Cardiac muscle cell (in vitro differentiated cells and primary cell): ENCODE measurements at regions not wholly inside any gene's neighbourhood (a gene's known extent, or its start where the extent isn't known, plus 50 kb on each side); places are given as distances from the start of the nearest gene placed in this dataset.
"Not testable (repeated sequence)": the region's sequence is repeated elsewhere in the genome, so short reads cannot be mapped to it uniquely, and the experiment has no call there.

ENCODE experiments used
- DNase-seq, 2 donors: peaks; one replicate each; pipeline versions ENCODE4 v3.0.0 to v3.0.0-alpha.2; 2010 to 2017; ENCODE audit warnings: low read depth in 1 of 2, low spot score in 1 of 2
- H3K27ac ChIP-seq: fragments of 200-600 bp; sonication (generic); 2 replicates; pipeline ENCODE4 v1.5.1; 2016
- H3K27me3 ChIP-seq: fragments of 200-600 bp; sonication (generic); 2 replicates; pipeline ENCODE4 v1.6.0; 2016; ENCODE audit warnings: control low read depth
- H3K36me3 ChIP-seq: fragments of 200-600 bp; sonication (generic); 2 replicates; pipeline ENCODE4 v1.5.1; 2016; ENCODE audit warnings: control low read depth
- H3K4me1 ChIP-seq: fragments of 200-600 bp; sonication (generic); 2 replicates; pipeline ENCODE4 v1.8.1; 2017; ENCODE audit warnings: low read depth, mild to moderate bottlenecking, mixed run types
- H3K4me3 ChIP-seq: fragments of 200-600 bp; sonication (generic); 2 replicates; pipeline ENCODE4 v1.5.1; 2016; ENCODE audit warnings: mild to moderate bottlenecking
- H3K9me3 ChIP-seq: fragments of 200-600 bp; sonication (generic); 2 replicates; pipeline ENCODE4 v1.5.1; 2017; ENCODE audit warnings: low read depth, mild to moderate bottlenecking, control low read depth
- CTCF ChIP-seq: IDR thresholded peaks from 2 replicates; pipeline ENCODE4 v1.5.1; 2012; ENCODE audit warnings: low read depth, mild to moderate bottlenecking, low read length

- H3K4me1 ChIP-seq = no peaks in the 10 kb centered on the region
- H3K36me3 ChIP-seq = no peaks in the 10 kb centered on the region
- no peak overlapping the region for H3K27ac ChIP-seq
- DNase-seq = no peak
- no peak overlapping the region for H3K4me3 ChIP-seq
- no peaks in the 10 kb centered on the region for H3K27me3 ChIP-seq
- no peaks in the 10 kb centered on the region for H3K9me3 ChIP-seq
- TF ChIP-seq CTCF = no peak
Observed at GRCh38 chr19:28546148-28546685, 666.7 kb downstream of the UQCRFS1 start.

DNA sequence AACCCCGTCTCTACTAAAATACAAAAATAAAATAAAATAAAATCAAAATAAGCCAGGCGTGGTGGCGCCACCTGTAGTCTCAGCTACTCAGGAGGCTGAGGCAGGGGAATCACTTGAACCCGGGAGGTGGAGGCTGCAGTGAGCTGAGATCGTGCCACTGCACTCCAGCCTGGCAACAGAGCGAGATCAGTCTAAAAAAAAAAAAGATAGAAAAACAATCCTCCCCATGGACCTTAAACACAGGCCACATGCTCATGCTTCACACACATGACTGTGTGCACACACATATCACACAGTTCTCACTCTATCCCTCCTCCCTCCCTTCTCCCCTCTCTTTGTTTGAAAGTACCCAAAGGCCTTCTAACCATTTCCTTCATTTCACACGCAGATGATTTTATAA lies 667.6 kb downstream of the UQCRFS1 start:
- not testable (repeated sequence) for DNase-seq, H3K4me3 ChIP-seq, H3K36me3 ChIP-seq, H3K27ac ChIP-seq, H3K27me3 ChIP-seq, H3K4me1 ChIP-seq, H3K9me3 ChIP-seq

- Histone ChIP-seq H3K36me3 (no peaks in the 10 kb centered on the region), H3K27me3 (no peaks in the 10 kb centered on the region), H3K9me3 (no peaks in the 10 kb centered on the region), H3K4me1 (no peaks in the 10 kb centered on the region), H3K4me3 (no peak overlapping the region), H3K27ac (no peak overlapping the region)
- TF ChIP-seq CTCF = no peak
- no peak for DNase-seq
Observed at GRCh38 chr19:28544451-28545261, 668.3 kb downstream of the UQCRFS1 start.

DNA sequence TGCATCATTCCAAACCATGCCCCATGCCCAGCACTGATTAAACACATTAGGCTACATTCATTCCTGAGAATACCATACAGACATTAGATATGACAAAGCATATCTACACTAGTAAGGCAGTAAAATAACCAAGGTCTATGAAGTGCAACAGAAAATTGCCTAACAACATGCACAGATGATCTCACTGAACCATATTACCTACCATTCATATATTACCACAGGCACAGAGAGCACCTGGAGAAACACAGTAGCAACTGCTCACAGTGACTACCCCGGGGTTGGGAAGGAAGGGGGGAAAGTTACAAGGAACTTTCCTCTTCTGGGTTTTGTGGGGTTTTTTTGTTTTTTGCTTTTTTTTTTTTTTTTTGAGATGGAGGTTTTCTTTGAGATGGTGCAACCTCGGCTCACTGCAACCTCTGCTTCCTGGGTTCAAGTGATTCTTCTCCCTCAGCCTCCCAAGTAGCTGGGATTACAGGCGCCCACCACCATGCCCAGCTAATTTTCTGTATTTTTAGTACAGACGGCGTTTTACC lies 669.6 kb downstream of the UQCRFS1 start:
- H3K27ac ChIP-seq = no peak overlapping the region
- DNase-seq = no peak
- no peaks in the 10 kb centered on the region for H3K9me3 ChIP-seq
- TF ChIP-seq CTCF = no peak
- no peaks in the 10 kb centered on the region for H3K4me1 ChIP-seq
- no peaks in the 10 kb centered on the region for H3K27me3 ChIP-seq
- H3K36me3 ChIP-seq = no peaks in the 10 kb centered on the region
- H3K4me3 ChIP-seq = no peak overlapping the region

DNA sequence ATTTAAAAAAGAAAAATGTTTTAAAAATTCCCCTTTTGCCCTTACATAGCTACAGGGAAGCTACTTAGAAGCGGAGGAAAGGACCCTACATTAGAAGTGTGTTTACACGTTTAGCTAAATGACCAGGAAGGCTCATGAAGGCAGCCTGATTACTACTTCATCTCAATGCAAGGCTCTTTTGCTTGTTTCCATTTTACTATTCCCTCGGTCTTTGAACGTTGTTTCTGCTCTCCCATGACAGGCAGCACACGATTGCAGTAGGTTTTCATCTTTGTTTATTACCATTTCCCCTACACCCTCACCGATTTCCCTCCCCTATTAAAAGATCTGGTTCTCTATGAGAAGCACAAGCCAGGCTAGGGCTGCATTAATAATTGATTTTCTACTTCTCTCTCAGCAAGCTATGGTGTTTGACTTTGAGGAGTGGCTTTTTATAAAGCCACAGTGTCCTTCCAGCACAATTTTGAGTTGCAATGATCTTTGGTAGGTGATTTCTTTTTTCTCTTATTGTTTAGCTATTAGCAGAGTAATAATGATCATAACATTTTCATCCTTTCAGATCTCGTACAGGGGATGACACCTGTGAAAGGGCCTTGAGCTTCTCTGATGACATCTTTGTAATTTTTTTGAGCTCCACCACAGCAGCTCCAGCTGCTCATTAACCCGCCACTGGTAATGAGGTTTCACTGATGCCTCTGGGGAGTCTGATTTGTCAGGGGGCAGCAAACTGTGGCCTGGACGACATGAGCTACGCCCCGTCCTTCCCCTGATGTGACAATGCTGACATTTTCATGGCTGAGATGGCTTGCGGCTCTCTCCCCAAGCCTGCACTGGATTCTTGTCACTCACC lies 670.3 kb downstream of the UQCRFS1 start:
- H3K4me3 ChIP-seq = no peak overlapping the region
- H3K27ac ChIP-seq = no peak overlapping the region
- no peaks in the 10 kb centered on the region for H3K27me3 ChIP-seq
- no peak for TF ChIP-seq CTCF
- no peak for DNase-seq
- no peaks in the 10 kb centered on the region for H3K36me3 ChIP-seq
- no peaks in the 10 kb centered on the region for H3K9me3 ChIP-seq
- no peaks in the 10 kb centered on the region for H3K4me1 ChIP-seq
